Glomerular visceral epithelial cell (primary cell): ENCODE measurements at regions not wholly inside any gene's neighbourhood (a gene's known extent, or its start where the extent isn't known, plus 50 kb on each side); places are given as distances from the start of the nearest gene placed in this dataset.

ENCODE experiments used
- DNase-seq: peaks from one replicate; pipeline ENCODE4 v3.0.0-alpha.2; 2016; ENCODE audit errors: extremely low spot score

DNA sequence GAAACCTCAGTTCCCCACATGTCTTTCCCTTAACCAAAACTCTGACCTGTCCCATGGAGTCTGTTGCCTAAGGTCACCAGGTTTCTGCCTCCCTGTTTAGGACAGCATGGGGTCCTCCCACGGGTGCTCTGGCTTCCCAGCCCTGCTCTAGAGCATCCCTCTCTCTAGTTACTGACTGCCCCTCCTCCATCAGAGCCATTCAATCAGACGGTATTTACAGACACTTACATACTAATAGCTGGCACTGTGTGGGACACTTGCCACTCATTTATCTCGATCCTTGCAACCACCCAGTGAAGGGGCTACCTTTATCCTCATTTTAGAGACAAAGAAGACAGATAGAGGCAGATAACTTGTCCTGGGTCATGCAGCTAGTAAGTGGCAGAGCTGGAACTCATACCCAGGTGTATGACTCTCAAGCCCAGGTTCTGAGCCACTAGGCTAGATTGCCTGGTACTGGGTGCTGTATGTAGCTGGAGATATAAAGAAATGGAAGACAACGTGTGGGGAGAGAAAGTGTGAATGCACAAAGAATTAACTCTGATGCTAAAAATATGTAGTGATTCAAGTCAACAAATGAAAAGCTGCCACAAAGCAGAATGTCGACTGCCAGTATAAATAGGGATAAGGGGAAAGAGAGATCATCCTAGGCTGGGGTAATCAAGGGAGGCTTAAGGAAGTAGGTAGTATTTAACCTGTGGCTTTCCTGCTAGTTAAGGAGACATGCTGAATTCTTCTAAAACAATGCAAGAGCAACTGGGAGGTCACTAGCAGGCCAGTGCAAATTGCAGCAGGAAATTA, 52.5 kb upstream of the PDE8B start:
- no peak for DNase-seq

DNA sequence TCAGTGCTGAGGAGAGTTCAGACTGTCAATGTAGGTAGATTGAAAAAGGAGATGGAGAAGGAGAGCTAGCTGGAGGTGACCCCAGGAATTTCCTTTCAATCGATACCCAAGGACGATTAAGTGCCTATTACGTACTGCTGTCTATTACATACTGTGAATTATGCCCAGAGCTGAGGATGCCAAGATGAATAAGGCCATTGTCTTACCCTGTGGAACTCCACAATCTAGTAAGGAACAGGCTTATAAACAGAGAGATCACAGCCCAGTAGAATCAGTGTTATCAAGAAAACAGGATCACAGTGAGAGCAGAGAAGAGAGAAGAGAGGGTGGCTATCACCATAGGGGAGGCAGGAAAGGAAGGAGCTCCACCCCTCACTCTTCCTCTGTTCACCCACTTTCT, 54.1 kb upstream of the PDE8B start:
- no peak for DNase-seq

DNA sequence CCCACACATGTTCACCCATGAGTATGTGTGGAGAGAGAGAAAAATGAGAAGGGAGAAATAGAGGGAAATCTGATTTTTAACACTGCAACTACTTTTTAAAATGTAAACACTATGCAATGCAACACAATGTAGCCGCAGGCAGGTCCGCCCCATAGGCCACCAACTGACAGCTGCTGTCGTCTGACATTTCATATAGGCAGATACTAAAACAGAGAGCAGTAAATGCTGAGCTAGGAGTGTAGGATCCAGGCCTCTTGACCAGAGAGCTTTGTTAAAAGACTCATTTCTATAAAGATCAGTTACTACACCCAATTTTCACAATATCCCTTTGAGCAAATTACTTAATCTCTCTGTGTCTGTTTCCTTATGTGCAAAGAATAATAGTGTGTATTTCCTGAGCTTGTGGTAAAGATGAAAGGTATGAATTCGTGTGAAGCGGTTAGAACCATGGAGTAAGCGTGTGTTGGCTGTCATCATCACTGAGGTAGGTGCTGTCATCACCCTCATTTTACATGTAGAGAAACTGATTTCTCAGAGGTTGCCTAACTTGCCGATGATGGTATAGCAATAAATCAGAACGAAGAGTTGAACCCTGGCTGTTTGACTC, 55.2 kb upstream of the PDE8B start:
- no peak for DNase-seq

DNA sequence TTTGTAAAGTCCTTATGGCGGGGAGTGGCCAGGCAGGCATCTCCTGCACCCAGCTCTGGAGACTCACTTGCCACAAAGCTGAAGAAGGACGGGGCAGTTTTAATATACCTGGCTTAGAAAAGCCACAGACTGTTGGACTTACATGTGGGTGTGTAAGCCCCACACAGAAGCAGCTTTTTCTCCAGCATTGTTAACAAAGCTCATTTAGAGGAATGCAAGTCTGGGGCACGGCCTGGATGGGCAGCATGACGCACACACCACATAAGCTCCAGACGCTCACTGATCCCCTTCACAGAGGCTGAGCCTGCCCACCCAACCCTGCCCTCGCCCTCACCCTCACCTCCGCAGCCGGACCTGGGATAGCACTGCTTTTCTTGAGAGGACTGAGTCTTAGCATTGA, 58.0 kb upstream of the PDE8B start:
- DNase-seq: no peak

DNA sequence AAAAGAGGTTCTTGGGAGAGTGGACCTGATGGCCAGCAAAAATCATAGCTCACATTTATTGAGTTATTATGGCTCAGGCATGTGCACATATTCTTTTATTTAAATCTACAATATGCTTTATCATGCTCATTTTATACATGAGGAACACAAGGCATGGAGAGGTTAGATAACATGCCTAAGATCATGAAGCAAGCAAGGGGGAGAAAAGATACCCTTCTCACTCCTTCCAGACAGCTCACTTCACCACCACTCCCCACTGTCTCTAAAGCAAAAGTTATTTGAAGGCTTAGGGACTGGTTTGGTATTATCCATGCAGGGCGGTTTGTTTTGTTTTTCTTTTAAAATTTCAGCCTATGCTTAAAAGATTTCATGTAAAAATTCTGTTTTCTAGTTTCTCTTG, 59.0 kb upstream of the PDE8B start:
- DNase-seq: no peak

DNA sequence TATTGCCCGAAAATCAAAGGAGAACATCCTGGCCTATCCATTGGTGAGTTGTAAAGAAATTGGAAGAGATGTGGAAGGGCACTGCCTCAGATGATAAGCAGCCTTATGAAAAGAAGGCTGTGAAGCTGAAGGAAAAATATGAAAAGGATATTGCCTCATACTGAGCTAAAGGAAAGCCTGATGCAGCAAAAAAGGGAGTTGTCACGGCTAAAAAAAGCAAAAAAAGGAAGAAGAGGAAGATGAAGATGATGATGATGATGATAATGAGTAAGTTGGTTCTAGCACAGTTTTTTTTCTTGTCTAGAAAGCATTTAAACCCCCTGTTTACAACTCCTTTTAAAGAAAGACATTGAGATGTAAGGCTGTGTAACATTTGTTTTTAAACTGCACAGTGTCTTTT, 59.8 kb upstream of the ZBED3 start:
- DNase-seq: no peak

DNA sequence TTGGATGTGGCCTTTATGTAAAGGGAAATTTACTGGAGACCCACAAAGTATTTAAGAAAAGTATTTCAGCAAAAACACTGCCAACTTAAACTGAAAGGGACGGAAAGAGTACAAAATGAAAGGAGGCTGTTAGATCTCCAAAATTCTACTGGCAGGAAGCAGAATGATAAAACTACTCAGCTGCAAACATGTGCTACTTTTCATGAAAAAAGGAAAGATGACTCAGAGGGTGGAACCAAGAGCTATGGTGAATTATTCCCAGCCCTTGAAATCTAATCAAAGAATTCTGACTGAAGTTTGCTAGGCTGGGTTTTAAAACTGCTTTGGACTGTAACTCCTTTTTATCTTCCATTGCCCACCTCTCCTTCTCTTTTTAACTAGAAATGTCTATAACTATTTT, 58.6 kb upstream of the ZBED3 start:
- no peak for DNase-seq

DNA sequence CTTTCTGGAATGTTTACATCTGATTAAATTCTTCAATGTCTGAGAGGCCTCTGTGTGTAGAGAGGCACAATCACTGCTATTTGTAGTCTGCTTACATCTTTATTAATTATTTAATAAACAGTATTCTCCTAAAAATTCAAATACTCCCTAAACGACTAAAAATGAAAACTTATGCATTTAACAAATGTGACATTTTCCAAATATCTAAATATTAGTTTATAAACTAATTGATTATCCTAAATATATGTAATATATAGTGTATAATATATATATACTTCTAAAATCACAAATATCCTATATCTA, 57.7 kb upstream of the ZBED3 start:
- DNase-seq: no peak

DNA sequence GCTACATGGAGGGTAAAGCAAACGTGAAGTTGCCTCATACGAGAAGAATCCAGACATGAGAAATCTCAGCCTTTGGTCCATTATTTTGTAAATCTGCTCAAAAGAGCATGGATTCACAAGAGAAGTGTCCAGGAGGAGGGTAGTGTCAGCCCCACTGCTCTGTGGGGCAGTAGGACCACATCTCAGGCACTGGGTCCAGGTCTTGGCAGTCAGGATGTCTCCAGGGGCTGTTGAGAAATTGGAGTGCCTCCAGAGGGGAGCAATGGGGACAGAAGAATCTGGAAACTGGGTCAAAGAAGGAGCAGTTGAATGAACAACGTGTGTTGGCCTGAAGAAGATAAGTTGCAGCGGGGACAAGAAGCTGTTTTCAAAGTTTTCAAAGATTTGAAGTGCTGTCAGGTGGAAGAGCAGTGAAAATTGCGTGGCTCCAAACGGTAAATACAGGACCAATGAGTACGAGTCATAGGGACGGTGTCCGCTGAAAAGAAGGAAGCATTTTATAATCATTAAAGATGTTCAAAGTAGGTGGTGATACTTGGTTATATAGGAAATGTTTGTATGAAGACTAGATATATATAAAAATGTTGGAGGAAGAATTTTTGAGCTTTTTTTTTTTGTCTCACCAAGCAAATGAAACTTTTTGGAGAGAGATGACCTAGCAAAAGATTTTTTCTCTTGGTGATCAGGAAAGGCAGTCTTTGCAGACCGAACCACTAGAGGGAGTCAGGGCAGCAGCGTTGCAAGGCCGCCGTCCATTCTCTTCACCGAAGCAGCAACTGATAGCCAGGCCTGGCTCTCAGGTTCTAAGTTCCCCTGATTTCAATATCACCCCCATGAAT, 57.1 kb upstream of the ZBED3 start:
- DNase-seq: peak; percentile 61

DNA sequence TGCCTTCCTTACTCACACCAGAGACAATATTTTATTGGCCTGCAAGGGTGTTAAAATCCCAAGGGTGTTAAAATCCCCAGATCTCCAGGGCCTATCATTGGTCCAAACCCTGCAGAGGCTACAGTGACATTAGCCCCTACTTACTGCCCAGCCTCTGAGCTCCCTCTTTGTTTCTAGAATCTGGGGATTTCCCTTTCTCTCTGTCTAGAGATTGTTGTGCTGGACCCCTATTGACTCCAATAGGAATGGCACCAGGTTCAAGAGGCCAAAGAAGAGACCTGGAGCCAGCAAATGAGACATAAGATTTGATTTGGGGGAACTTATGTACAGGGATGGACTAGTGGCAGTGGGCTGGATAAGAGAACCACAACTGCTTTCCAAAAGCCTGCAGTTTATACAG, 53.3 kb upstream of the ZBED3 start:
- no peak for DNase-seq

DNA sequence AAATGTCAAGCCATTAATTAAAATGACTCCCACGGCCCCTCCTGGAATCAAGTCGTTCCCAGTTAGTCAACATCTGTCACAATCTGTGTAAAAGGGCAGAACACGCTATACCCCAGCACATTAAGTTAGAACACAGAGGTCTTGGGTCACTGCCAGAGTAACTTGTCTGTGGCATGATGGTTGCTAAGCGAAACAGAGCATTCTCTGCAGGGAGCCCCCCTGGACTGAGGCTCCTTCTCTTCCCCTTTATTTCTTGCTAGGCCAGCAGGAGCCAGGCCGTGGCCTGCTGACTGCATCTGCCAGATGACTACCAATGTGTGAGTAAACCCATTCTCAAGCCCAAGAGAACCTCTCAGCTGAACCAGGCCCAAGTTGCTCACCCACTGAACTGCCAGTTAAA, 51.9 kb upstream of the ZBED3 start:
- no peak for DNase-seq
